Testis (tissue), 2 donors: ENCODE measurements at regions not wholly inside any gene's neighbourhood (a gene's known extent, or its start where the extent isn't known, plus 50 kb on each side); places are given as distances from the start of the nearest gene placed in this dataset.

Experiments
- CTCF ChIP-seq, 3 experiments: fragments of 450-650 bp in 2 of 3; fragments of 200-600 bp in 1 of 3; sonication (generic) in 1 of 3; IDR thresholded peaks; one replicate each; pipeline ENCODE4 v1.5.1; 2016 to 2019; ENCODE audit warnings: antibody characterized with exemption in 3 of 3, mild to moderate bottlenecking in 2 of 3, moderate library complexity in 1 of 3
- POLR2A ChIP-seq: fragments of 450-650 bp; IDR thresholded peaks from one replicate; pipeline ENCODE4 v1.6.1; 2017; ENCODE audit warnings: antibody characterized with exemption, mild to moderate bottlenecking, moderate library complexity

- TF ChIP-seq POLR2A (no peak), CTCF (IDR thresholded peaks at IDR 0.05) (no peak)
These were observed 206.7 kb downstream of the CEP135 start for GRCh38 chr4:56155432-56155831.
